Kidney epithelial cell (primary cell): ENCODE measurements at regions not wholly inside any gene's neighbourhood (a gene's known extent, or its start where the extent isn't known, plus 50 kb on each side); places are given as distances from the start of the nearest gene placed in this dataset.

Experiments
- DNase-seq: peaks from one replicate; pipeline ENCODE4 v3.0.0-alpha.2; 2010; ENCODE audit warnings: low read depth
- H3K27me3 ChIP-seq: 2 replicates; pipeline ENCODE4 v1.6.0; 2011; ENCODE audit warnings: low read length; ENCODE audit not compliant: control insufficient read depth, insufficient read depth
- H3K36me3 ChIP-seq: 2 replicates; pipeline ENCODE4 v1.5.1; 2011; ENCODE audit warnings: low read length; ENCODE audit not compliant: control insufficient read depth, insufficient read depth
- H3K4me3 ChIP-seq: 2 replicates; pipeline ENCODE4 v1.5.1; 2011; ENCODE audit warnings: low read depth, mild to moderate bottlenecking, control low read depth, low read length
- CTCF ChIP-seq: IDR thresholded peaks from 2 replicates; pipeline ENCODE4 v1.5.1; 2011; ENCODE audit warnings: mild to moderate bottlenecking, moderate library complexity, low read length, control low read depth, inconsistent platforms; ENCODE audit not compliant: insufficient read depth, poor library complexity, severe bottlenecking

- no peak overlapping the region for H3K4me3 ChIP-seq
- H3K27me3 ChIP-seq = no peaks in the 10 kb centered on the region
- no peaks in the 10 kb centered on the region for H3K36me3 ChIP-seq
- TF ChIP-seq CTCF = no peak
- DNase-seq = no peak
These were observed 276.1 kb downstream of the LMX1A start for GRCh38 chr1:165080253-165080896.

GRCh38 chr1:165078391-165078790 is 278.1 kb downstream of the LMX1A start:
- no peak for DNase-seq
- no peak overlapping the region for H3K4me3 ChIP-seq
- no peaks in the 10 kb centered on the region for H3K27me3 ChIP-seq
- H3K36me3 ChIP-seq = no peaks in the 10 kb centered on the region
- no peak for TF ChIP-seq CTCF

- no peak overlapping the region for H3K4me3 ChIP-seq
- TF ChIP-seq CTCF = peak; percentile 74
- no peaks in the 10 kb centered on the region for H3K36me3 ChIP-seq
- no peak for DNase-seq
- no peaks in the 10 kb centered on the region for H3K27me3 ChIP-seq
These were observed 280.7 kb downstream of the LMX1A start for GRCh38 chr1:165075725-165076370.

- Histone ChIP-seq H3K4me3 (no peak overlapping the region), H3K27me3 (no peaks in the 10 kb centered on the region), H3K36me3 (no peaks in the 10 kb centered on the region)
- TF ChIP-seq CTCF = peak; percentile 70
- DNase-seq = peak; percentile 10
These were observed 283.1 kb downstream of the LMX1A start for GRCh38 chr1:165073185-165074007.

- no peaks in the 10 kb centered on the region for H3K36me3 ChIP-seq
- no peak for TF ChIP-seq CTCF
- no peaks in the 10 kb centered on the region for H3K27me3 ChIP-seq
- H3K4me3 ChIP-seq = no peak overlapping the region
- no peak for DNase-seq
These were observed 285.8 kb downstream of the LMX1A start for GRCh38 chr1:165070675-165071074.
